Stimulated activated CD4-positive, alpha-beta T cell treated with anti-CD3 and anti-CD28 coated beads, Interleukin-2, amount 100 ng/mL, for 4 hours (primary cell): ENCODE measurements at regions not wholly inside any gene's neighbourhood (a gene's known extent, or its start where the extent isn't known, plus 50 kb on each side); places are given as distances from the start of the nearest gene placed in this dataset.

Experiments
- DNase-seq: peaks from one replicate; pipeline ENCODE4 v3.0.0-alpha.2; 2020; ENCODE audit warnings: low read depth

- no peak for DNase-seq
Measured at GRCh38 chr3:42037318-42037945, 53.7 kb upstream of the TRAK1 start.

GRCh38 chr3:42036483-42036823 is 54.7 kb upstream of the TRAK1 start:
- no peak for DNase-seq

GRCh38 chr3:42035816-42036482 is 55.2 kb upstream of the TRAK1 start:
- no peak for DNase-seq

GRCh38 chr3:42035007-42035406 is 56.1 kb upstream of the TRAK1 start:
- no peak for DNase-seq

- no peak for DNase-seq
Measured at GRCh38 chr3:42033741-42034140, 57.4 kb upstream of the TRAK1 start.

DNA sequence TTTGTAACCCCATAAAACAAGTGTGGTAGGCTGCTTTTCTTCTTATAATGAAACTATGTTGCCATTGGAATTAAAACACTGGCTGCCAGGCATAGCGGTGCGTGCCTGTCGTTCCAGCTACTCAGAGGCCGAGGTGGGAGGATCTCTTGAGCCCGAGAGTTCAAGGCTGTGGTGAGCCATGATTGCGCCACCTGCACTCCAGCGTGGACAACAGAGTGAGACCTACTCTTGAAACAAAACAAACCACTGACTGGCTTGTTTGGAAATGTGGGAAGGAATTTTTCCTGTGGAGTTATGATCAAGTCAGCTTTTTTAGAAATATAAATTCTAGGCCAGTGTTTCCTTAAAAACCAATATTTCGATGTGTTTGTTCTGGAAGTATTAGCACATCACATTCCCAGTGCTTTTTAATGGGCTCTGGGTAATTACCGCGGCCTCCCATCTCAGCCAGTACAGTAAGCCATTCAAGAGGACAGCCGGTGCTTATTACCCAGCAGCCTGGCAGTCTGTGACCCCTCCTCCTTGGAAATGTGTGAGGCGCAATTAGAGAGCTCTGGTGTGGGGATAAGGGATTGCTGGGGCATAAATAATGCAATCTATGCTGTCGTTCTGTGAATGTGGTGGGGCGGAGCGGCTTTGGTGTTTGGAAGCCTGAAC is 58.3 kb upstream of the TRAK1 start:
- no peak for DNase-seq

GRCh38 chr3:42031808-42032480 is 59.2 kb upstream of the TRAK1 start:
- DNase-seq: no peak

GRCh38 chr3:42028474-42028873 is 62.7 kb upstream of the TRAK1 start:
- DNase-seq: no peak

- no peak for DNase-seq
Measured at GRCh38 chr3:42027571-42027970, 63.6 kb upstream of the TRAK1 start.

- no peak for DNase-seq
Measured at GRCh38 chr3:42025370-42026138, 63.7 kb upstream of the ULK4 start.

GRCh38 chr3:42024591-42025351 is 62.9 kb upstream of the ULK4 start:
- no peak for DNase-seq

DNA sequence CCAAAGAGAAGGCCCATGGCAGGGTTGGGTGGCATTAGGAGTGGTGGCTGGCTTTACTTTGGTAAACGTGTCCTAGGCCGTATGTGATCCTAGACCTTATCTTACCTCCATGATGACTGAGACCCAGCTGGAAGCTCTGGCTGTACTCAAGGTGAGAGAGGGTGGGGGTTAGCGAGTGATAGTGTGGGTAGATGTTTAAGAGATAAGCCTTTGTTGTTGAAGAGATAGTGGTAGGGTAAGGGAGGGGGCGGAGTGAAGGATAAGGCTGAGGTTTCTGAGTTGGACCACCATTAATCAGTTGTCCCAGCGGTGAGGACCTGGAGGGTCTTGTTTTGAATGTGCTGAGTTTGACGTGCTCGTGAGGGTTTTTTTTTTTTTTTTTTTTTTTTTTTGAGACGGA is 61.5 kb upstream of the ULK4 start:
- DNase-seq: no peak

DNA sequence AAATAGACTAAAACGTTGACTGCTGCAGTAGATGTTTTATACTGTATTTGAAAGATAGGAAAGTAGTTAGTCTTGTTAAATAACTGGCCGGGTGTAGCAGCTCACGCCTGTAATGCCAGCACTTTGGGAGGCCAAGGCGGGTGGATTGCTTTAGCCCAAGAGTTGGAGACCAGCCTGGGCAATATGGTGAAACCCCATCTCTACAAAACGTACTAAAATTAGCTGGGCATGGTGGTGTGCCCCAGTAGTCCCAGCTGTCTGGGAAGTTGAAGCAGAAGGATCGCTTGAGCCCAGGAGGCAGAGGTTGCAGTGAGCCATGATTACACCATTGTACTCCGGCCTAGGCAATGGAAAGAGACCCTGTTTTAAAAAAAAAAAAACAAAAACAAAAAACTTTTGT is 60.5 kb upstream of the ULK4 start:
- no peak for DNase-seq

- DNase-seq: no peak
Measured at GRCh38 chr3:42020684-42021307, 58.9 kb upstream of the ULK4 start.

GRCh38 chr3:42019953-42020260 is 58.0 kb upstream of the ULK4 start:
- no peak for DNase-seq

DNA sequence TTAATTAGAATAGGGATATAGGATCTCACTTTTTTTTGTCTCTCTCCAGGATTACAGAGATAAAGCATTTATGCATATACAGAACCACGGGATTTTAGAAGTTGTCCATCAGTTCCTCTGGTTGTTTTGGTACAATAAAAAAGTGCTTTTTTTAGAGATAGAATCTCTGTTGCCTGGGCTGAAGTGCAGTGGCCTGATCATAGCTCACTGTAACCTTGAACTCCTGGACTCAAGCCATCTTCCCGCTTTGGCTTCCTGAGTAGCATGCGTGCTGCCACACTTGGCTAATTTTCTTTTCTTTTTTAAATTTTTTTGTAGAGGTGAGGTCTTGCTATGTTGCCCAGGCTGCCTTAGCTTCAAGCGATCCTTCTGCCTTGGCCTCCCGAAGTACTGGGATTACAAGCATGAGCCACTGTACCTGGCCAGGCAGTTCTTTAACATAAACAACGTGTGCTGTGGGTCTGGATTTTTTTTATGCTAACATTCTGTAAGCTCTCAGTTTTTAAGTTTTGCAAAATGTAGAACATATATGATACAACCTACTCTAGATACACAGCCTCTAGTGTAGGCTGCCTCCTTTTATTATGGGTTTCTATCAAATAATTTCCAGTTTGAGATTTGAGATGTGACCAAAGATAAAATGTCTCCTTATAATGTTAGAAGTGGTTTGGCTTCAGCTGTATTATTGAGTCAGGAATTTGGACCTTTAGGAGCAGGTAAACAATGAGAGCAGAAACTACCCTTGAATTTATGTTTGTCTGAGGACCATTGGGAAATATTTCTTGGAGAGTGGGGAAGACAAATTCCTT is 57.4 kb upstream of the ULK4 start:
- DNase-seq: no peak

GRCh38 chr3:42014921-42015533 is 53.1 kb upstream of the ULK4 start:
- DNase-seq: no peak

DNA sequence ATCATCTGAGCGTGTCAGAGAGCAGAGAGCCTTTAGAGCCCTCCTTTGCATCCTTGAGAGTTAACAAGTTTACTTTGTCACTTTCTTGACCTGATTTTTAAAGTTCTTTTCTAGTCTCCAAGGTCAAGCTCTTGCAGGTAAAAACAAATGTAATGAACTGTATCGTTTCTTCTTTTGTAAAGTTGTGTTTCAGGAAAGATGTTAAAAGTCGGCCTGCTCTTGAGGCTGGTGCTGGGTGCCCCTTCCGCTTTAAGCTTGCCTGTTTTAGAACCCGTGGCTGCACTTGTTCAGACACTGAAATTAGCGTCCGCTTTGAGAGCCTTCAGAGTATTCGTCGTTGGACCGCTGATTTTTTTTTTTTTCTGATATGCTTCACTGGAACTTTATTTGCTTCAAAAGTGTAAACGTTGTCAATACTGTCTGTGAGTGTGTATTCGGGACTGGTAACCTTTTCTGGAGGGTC is 52.6 kb upstream of the ULK4 start:
- DNase-seq: no peak

DNA sequence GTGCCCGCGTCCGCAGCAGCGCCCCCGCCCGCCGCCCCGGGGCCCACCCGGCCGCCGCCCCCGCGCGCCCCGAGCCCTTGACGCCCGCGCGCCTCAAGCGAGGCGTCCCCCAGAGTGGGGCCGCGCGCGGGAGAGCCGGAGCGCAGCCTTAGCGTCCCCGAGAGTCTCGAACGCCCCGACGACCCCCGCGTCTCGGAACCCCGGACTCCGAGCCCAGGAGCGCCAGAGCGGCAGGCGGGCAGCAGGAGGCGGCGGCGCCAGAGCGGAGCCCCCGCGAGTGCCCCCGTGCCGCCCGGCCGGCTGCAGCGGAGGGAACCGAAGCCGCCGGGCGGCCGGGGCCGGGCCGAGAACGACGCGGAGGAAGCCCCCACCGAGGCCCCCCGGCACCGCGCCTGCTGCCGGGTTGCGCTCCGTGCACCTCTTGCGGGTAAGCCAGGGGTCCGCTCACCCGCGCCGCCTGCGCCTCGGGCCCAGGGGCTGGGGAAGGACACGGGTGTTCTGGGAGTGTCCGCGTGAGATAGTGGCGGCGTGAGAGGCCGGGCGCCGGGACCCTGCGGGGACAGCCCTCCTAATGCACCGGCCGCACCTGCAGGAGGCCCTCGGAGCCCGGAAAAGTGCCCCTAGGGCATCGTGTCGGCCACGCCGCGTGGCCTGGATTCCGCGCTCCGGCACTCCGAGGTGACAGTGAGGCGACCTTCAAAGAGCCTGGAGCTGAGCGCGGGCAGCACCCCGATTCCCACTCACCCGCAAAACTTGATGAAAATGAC is 52.0 kb upstream of the ULK4 start:
- no peak for DNase-seq
